TTC549 (cell line): ENCODE measurements at regions not wholly inside any gene's neighbourhood (a gene's known extent, or its start where the extent isn't known, plus 50 kb on each side); places are given as distances from the start of the nearest gene placed in this dataset.

Experiments used
- FAIRE-seq: peaks from 2 replicates; lab custom pipeline; 2012; peaks lifted over from hg19 to GRCh38; lab: Jason Lieb, UNC

- FAIRE-seq = no peak
Observed at GRCh38 chr5:155068616-155069100, 55.1 kb downstream of the KIF4B start.

- no peak for FAIRE-seq
Observed at GRCh38 chr5:155069961-155070360, 56.4 kb downstream of the KIF4B start.

- FAIRE-seq = no peak
Observed at GRCh38 chr5:155070781-155071180, 57.2 kb downstream of the KIF4B start.

DNA sequence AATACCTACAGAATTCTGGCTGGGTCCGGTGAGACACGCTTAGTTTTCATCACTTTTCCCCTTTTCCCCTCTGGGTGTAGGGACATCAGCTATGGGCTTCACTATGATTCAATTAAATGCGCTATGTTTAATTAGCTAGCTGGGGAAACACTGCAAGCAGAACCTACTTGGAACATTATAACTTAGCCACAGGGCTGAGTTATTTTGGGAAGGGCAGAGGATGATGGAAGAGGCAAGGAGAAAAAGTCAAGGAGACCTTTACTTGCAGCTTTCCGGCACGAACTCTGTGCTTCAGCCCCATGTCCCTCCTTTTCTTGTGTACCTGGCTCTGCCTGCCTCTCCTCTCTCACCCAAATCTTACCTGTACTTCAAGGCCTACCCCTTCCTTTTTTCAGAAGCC, 62.8 kb downstream of the KIF4B start:
- no peak for FAIRE-seq

DNA sequence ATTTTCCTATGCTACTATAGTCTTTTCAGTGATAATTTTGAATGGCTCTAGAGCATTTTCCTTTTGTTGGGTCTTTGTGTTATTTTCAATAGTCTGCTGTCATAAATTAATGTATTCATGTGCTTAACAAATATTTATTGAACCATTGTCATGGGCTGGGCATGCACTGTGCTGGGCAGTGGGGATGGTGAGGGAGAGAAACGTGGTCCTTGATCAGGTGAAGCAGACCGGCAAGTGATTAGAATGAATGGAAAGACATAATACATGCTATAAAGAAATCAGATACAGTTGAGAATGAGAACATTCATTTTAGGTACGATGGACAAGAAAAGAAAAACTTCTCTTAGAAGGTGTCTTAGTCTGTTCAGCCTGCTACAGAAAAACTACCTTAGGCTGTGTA, 66.1 kb downstream of the KIF4B start:
- FAIRE-seq = no peak

DNA sequence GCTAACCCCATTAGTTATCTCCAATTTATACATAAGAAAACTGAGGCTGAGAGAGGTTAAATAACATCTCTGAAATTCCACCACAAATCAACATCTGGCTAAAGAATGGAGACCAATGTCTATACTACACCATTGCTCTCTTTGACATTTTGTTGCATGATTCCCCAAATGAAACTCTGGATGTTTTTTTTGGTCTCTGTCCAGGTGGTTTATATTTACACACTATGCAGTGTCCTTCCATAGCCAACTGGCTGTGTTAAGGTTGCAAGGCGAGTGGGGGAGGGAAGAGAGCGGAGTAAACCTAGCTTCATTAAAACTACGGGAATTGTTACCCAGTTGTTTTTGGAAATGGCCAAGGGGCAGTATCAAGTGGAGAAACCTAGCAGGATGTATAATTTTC, 67.2 kb downstream of the KIF4B start:
- no peak for FAIRE-seq

GRCh38 chr5:155081618-155082017, 68.1 kb downstream of the KIF4B start:
- FAIRE-seq = no peak

DNA sequence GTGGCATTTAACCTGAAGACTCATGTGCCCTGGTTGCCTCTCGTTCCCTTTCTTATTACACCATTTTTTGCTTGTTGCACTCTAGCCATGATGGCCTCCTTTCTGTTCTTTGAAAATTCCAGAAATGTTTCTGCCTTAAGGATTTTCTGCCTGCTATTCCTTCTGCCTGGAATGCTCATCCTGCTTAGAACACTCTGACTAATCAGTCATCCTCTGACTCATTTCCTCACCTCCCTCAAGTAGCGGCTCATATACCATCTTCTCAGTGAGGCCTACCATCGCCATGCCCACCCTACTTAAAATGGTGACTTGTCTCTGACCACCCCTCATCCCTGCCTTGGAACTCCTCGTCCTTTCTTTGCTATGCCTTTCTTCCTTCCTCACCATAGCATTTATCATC, 68.8 kb downstream of the KIF4B start:
- FAIRE-seq = no peak

- FAIRE-seq = no peak
Observed at GRCh38 chr5:155085282-155085989, 71.9 kb downstream of the KIF4B start.

- FAIRE-seq = no peak
Observed at GRCh38 chr5:155087036-155087435, 73.5 kb downstream of the KIF4B start.

DNA sequence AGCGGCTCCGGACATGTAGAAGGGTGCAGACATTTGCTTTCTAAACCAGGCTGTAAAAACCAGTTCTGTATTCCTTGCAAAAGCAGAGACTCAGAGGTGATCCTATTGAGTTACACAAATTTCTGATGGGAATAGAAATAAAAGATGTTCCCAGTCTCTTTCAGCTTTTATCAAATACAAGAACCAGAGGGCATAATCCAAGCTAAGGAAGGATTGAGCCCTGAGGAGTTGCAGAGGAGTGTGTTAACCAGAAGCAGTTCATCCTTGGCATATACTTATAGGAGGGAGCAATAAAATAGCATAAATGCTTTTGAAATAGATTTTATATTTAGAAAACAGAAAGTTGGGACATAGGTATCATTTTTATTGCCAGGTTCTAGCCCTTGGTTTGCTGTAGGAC, 75.3 kb downstream of the KIF4B start:
- FAIRE-seq = no peak

DNA sequence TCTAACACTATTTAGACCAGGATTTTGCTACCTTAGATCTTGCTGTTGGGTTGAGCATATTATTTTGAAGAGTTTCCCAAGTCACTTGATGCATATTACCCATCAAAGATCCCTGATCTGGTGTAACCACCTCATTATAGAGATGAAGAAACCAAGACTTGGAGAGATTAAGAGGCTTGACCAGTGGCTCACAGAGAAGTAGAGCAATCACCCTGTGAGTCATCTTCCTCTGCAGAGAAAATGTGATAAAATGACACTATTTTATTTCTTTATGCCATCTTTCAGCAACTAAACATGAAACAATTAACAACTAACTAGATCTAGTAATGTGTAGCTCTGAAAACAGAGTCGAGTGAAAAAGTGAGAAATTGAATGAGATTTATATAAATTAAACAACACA, 76.1 kb downstream of the KIF4B start:
- no peak for FAIRE-seq

GRCh38 chr5:155091063-155091648, 77.6 kb downstream of the KIF4B start:
- FAIRE-seq = no peak

GRCh38 chr5:155091768-155092717, 78.5 kb downstream of the KIF4B start:
- FAIRE-seq = no peak

DNA sequence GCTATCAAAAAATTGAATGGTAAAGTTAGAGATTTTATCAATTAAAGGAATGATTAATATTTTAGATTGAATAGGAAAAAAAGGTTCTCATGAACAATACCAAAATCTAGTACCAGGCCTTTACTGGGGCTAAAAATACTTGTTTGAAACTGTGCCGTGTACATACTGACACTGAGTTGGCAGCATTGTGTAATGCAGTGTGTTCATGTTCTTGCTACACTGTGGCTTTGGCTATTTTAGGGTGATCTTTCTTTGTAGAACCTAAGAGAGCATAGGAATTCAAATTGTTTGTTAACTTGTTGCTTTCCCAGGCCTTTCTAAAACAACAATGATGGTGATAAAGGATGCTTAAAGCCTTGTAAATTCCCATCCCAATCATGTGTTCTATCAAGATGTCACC, 80.9 kb downstream of the KIF4B start:
- no peak for FAIRE-seq

GRCh38 chr5:155097995-155098394, 84.4 kb downstream of the KIF4B start:
- FAIRE-seq = no peak

DNA sequence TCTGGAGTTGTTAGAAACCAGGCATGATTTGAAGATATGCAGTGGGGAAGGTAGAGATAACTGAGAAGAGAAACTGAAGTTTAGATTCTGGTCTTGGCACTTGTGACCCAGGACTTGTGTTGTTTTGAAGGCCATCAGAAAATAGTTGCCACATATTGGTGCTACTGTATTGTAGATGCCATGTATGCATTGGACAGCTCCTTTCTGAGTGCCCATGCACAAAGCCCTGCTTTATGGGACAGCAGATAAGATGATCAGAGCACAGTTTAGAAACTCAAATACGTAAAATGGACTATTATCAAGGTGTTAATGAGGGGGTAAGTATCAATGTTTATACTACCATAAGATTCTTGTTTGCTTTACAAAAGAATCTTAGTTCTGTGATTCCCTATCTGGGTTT, 84.9 kb downstream of the KIF4B start:
- FAIRE-seq = no peak

GRCh38 chr5:155101697-155102096, 88.1 kb downstream of the KIF4B start:
- FAIRE-seq = no peak

DNA sequence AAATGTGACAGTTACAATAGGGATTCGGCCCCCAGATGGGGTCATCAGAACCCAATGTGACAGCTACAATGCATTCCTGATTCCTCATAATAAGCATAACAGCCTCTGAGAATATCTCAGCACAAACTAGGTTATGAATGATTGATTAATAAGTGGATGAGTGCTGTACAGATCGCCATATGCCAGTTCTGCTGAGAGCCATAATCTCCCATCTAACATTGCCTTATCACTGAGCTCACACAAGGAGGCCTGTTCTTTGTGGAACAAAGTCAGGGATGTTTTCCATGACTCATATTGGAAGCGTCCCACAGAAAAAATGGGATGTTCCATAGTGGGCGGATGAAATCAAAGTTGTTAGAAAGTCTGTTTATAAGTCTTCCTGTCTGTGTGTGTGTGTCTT, 89.6 kb downstream of the KIF4B start:
- no peak for FAIRE-seq

- FAIRE-seq = no peak
Observed at GRCh38 chr5:155104441-155104840, 90.9 kb downstream of the KIF4B start.

DNA sequence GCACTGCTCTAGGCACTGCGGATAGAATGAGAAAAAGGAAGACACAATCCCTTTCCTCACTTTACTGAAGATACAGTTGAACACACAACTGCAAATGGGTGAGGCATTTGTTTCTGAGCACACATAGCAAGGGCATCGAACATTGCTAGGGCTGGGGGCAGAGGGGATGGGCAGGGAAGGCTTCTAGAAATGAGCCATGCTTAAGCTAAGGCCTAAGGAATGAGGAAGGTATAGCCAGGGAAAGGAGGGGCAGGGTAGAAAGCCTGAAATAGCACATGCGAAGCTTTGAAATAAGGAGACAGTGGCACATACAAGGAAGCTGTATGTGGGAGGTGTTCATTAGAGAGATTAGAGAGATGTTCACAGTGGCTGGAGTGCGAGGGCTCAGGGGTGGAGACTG, 92.7 kb downstream of the KIF4B start:
- no peak for FAIRE-seq

- FAIRE-seq = no peak
Observed at GRCh38 chr5:155113888-155114287, 100.3 kb downstream of the KIF4B start.

DNA sequence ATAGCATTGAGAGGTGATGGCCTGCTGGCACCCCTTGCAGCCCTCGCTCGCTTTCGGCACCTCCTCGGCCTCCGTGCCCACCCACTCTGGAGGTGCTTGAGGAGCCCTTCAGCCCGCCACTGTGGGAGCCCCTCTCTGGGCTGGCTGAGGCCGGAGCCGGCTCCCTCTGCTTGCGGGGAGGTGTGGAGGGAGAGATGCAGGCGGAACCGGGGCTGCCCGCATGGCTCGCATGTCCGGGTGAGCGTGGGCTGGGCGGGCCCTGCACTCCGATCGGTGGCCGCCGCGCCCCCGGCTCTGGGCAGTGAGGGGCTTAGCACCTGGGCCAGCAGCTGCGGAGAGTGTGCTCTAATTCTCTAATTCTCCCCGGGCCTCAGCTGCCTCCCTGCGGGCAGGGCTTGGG, 101.1 kb downstream of the KIF4B start:
- FAIRE-seq = no peak
